Keratinocyte (primary cell): ENCODE measurements at regions not wholly inside any gene's neighbourhood (a gene's known extent, or its start where the extent isn't known, plus 50 kb on each side); places are given as distances from the start of the nearest gene placed in this dataset.

Source experiments
- DNase-seq: peaks from one replicate; pipeline ENCODE4 v3.0.0-alpha.2; 2011; ENCODE audit warnings: low read depth, missing footprints, low spot score
- FAIRE-seq: peaks from 2 replicates; lab custom pipeline; 2011; peaks lifted over from hg19 to GRCh38; lab: Jason Lieb, UNC
- H2AFZ ChIP-seq: 2 replicates; pipeline ENCODE4 v1.6.0; 2012; ENCODE audit warnings: low read length, control low read depth, inconsistent platforms; ENCODE audit not compliant: control insufficient read depth
- H3K27ac ChIP-seq: 2 replicates; pipeline ENCODE4 v1.5.1; 2011; ENCODE audit warnings: low read length; ENCODE audit not compliant: control insufficient read depth, insufficient read depth
- H3K27me3 ChIP-seq: 3 replicates; pipeline ENCODE4 v1.6.0; 2011; ENCODE audit warnings: low read length; ENCODE audit not compliant: control insufficient read depth, insufficient read depth; ENCODE audit errors: extremely low read depth
- H3K36me3 ChIP-seq, 2 experiments: 2 replicates in 1 of 2; 3 replicates in 1 of 2; pipeline ENCODE4 v1.5.1; 2011; ENCODE audit warnings: low read length in 2 of 2, mild to moderate bottlenecking in 1 of 2; ENCODE audit not compliant: control insufficient read depth in 2 of 2, insufficient read depth in 2 of 2; ENCODE audit errors: extremely low read depth in 1 of 2
- H3K4me1 ChIP-seq: 3 replicates; pipeline ENCODE4 v1.5.1; 2011; ENCODE audit warnings: low read length; ENCODE audit not compliant: control insufficient read depth, insufficient read depth; ENCODE audit errors: extremely low read depth
- H3K4me2 ChIP-seq: 3 replicates; pipeline ENCODE4 v1.6.0; 2011; ENCODE audit warnings: low read depth, low read length; ENCODE audit not compliant: control insufficient read depth, insufficient read depth; ENCODE audit errors: extremely low read depth
- H3K4me3 ChIP-seq, 3 experiments: fragments of 200-600 bp in 1 of 3; sonication (generic) in 1 of 3; 2 replicates in 2 of 3; 3 replicates in 1 of 3; pipeline ENCODE4 v1.5.1; 2011 to 2016; ENCODE audit warnings: low read length in 3 of 3, mild to moderate bottlenecking in 3 of 3, control low read depth in 2 of 3, inconsistent platforms in 1 of 3, low read depth in 1 of 3, mixed read lengths in 1 of 3, mixed run types in 1 of 3, moderate library complexity in 1 of 3; ENCODE audit not compliant: control insufficient read depth in 2 of 3, insufficient read depth in 2 of 3; ENCODE audit errors: extremely low read depth in 1 of 3
- H3K79me2 ChIP-seq: 2 replicates; pipeline ENCODE4 v1.6.0; 2012; ENCODE audit warnings: low read length; ENCODE audit not compliant: control insufficient read depth, insufficient read depth
- H3K9ac ChIP-seq: 3 replicates; pipeline ENCODE4 v1.6.0; 2011; ENCODE audit warnings: low read length; ENCODE audit not compliant: control insufficient read depth, insufficient read depth; ENCODE audit errors: extremely low read depth
- H3K9me1 ChIP-seq: 3 replicates; pipeline ENCODE4 v1.6.0; 2011; ENCODE audit warnings: low read length; ENCODE audit not compliant: control insufficient read depth, insufficient read depth; ENCODE audit errors: extremely low read depth
- H3K9me3 ChIP-seq: 2 replicates; pipeline ENCODE4 v1.5.1; 2012; ENCODE audit warnings: low read depth, low read length; ENCODE audit not compliant: control insufficient read depth
- H4K20me1 ChIP-seq: 3 replicates; pipeline ENCODE4 v1.6.0; 2011; ENCODE audit warnings: low read length; ENCODE audit not compliant: control insufficient read depth, insufficient read depth; ENCODE audit errors: extremely low read depth
- CTCF ChIP-seq, 3 experiments: IDR thresholded peaks in 1 of 3; conservative IDR thresholded peaks in 1 of 3; optimal IDR thresholded peaks in 1 of 3; 2 replicates in 2 of 3; 3 replicates in 1 of 3; pipeline versions ENCODE3 to v1.5.1; 2011; ENCODE audit warnings: low read length in 3 of 3, mild to moderate bottlenecking in 3 of 3, moderate library complexity in 2 of 3, control low read depth in 1 of 3, inconsistent platforms in 1 of 3; ENCODE audit not compliant: insufficient read depth in 2 of 3; ENCODE audit errors: extremely low read depth in 1 of 3
- EZH2 ChIP-seq: IDR thresholded peaks from one replicate; pipeline ENCODE4 v1.6.1; 2012; ENCODE audit warnings: inconsistent platforms, mild to moderate bottlenecking, low read length, moderate library complexity
- dilution Hi-C: fragments of 300-500 bp; cut with MboI; formaldehyde crosslinking; loops from one replicate; pipeline ENCODE4 v1.7.0; 2020; ENCODE audit warnings: low sequenced_read_pairs; ENCODE audit not compliant: extremely low pct_ligation_motif_present

- FAIRE-seq (peak; percentile 17), DNase-seq (no peak)
- H3K36me3 ChIP-seq = no peaks in the 10 kb centered on the region
- no peaks in the 10 kb centered on the region for H3K79me2 ChIP-seq
- H4K20me1 ChIP-seq = no peaks in the 10 kb centered on the region
- H2AFZ ChIP-seq = no peak overlapping the region
- peak in 2 of 3 experiments; percentile 63 to 67 for TF ChIP-seq CTCF (optimal IDR thresholded peaks at IDR 0.05 in 1 of 3, IDR thresholded peaks at IDR 0.05 in 1 of 3, conservative IDR thresholded peaks at IDR 0.05 in 1 of 3; ENCODE audit: extremely low read depth in 1 of 3, insufficient read depth in 2 of 3, low read length in 3 of 3)
- TF ChIP-seq EZH2 = no peak
- H3K4me1 ChIP-seq = peaks cover 21% of the 10 kb centered on the region
- no peak overlapping the region for H3K27ac ChIP-seq
- H3K9me1 ChIP-seq = no peaks in the 10 kb centered on the region
- H3K9me3 ChIP-seq = no peaks in the 10 kb centered on the region
- H3K4me3 ChIP-seq = no peak overlapping the region
- dilution Hi-C loops = no loop called here
- H3K9ac ChIP-seq = no peak overlapping the region
- no peaks in the 10 kb centered on the region for H3K27me3 ChIP-seq
- H3K4me2 ChIP-seq = no peak overlapping the region
These were observed 101.2 kb upstream of the NT5E start for GRCh38 chr6:85348643-85349042.

DNA sequence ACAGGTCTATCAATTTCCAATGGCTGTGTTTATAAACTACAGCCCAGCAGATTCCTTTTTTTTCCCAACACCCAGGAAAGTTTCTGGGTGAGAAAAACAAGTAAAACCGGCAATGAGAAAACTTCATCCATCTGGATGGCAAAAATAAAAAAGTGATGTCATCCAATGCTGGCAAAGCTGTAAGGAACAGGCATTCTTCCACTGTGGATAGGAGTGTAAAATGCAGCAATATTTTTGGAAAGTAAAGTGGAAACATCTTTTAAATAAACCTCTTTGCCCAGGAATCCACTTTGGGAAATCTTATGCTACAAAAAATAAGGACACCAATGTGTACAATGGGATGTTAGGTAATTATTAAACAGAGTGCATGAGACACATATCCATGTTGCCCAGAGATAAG, 102.1 kb upstream of the NT5E start:
- dilution Hi-C loops = no loop called here
- FAIRE-seq (no peak), DNase-seq (no peak)
- TF ChIP-seq EZH2 = no peak
- no peak for TF ChIP-seq CTCF (optimal IDR thresholded peaks at IDR 0.05 in 1 of 3, IDR thresholded peaks at IDR 0.05 in 1 of 3, conservative IDR thresholded peaks at IDR 0.05 in 1 of 3; ENCODE audit: extremely low read depth in 1 of 3, insufficient read depth in 2 of 3, low read length in 3 of 3)
- Histone ChIP-seq H3K27me3 (no peaks in the 10 kb centered on the region), H3K4me1 (peaks cover 21% of the 10 kb centered on the region), H4K20me1 (no peaks in the 10 kb centered on the region), H3K9ac (no peak overlapping the region), H3K4me3 (no peak overlapping the region), H3K36me3 (no peaks in the 10 kb centered on the region), H3K4me2 (no peak overlapping the region), H3K9me3 (no peaks in the 10 kb centered on the region), H3K9me1 (no peaks in the 10 kb centered on the region), H2AFZ (no peak overlapping the region), H3K79me2 (no peaks in the 10 kb centered on the region), H3K27ac (no peak overlapping the region)
